Activated T-cell treated with anti-CD3 and anti-CD28 coated beads for 24 hours (primary cell): ENCODE measurements at regions not wholly inside any gene's neighbourhood (a gene's known extent, or its start where the extent isn't known, plus 50 kb on each side); places are given as distances from the start of the nearest gene placed in this dataset.
"Not testable (repeated sequence)": the region's sequence is repeated elsewhere in the genome, so short reads cannot be mapped to it uniquely, and the experiment has no call there.

ENCODE experiments used
- DNase-seq: peaks from one replicate; pipeline ENCODE4 v3.0.0-alpha.2; 2020; ENCODE audit warnings: low read depth

- no peak for DNase-seq
Observed at GRCh38 chr12:107500307-107500706, 185.3 kb upstream of the PWP1 start.

- DNase-seq = no peak
Observed at GRCh38 chr12:107501681-107502080, 183.9 kb upstream of the PWP1 start.

GRCh38 chr12:107503129-107503855 is 182.3 kb upstream of the PWP1 start:
- DNase-seq = no peak

GRCh38 chr12:107503887-107504885 is 181.4 kb upstream of the PWP1 start:
- DNase-seq = no peak

GRCh38 chr12:107509421-107509820 is 176.2 kb upstream of the PWP1 start:
- no peak for DNase-seq

GRCh38 chr12:107510211-107510610 is 175.4 kb upstream of the PWP1 start:
- DNase-seq = no peak

GRCh38 chr12:107511292-107511691 is 174.3 kb upstream of the PWP1 start:
- DNase-seq = no peak

GRCh38 chr12:107512391-107512790 is 173.2 kb upstream of the PWP1 start:
- DNase-seq = no peak

GRCh38 chr12:107513184-107513583 is 172.4 kb upstream of the PWP1 start:
- DNase-seq = no peak

GRCh38 chr12:107513636-107514400 is 171.8 kb upstream of the PWP1 start:
- DNase-seq = no peak

- no peak for DNase-seq
Observed at GRCh38 chr12:107514887-107515445, 170.6 kb upstream of the PWP1 start.

GRCh38 chr12:107515446-107515958 is 170.1 kb upstream of the PWP1 start:
- DNase-seq = no peak

- DNase-seq = not testable (repeated sequence)
Observed at GRCh38 chr12:107517816-107518215, 167.8 kb upstream of the PWP1 start.

GRCh38 chr12:107518868-107519267 is 166.7 kb upstream of the PWP1 start:
- DNase-seq = no peak

- no peak for DNase-seq
Observed at GRCh38 chr12:107519906-107520859, 165.4 kb upstream of the PWP1 start.

GRCh38 chr12:107521826-107522355 is 163.7 kb upstream of the PWP1 start:
- no peak for DNase-seq

- no peak for DNase-seq
Observed at GRCh38 chr12:107522692-107523477, 162.7 kb upstream of the PWP1 start.

GRCh38 chr12:107523775-107524535 is 161.6 kb upstream of the PWP1 start:
- DNase-seq = no peak
